ENCODE measurements at regions not wholly inside any gene's neighbourhood (a gene's known extent, or its start where the extent isn't known, plus 50 kb on each side); places are given as distances from the start of the nearest gene placed in this dataset.

- WGBS (ENCODE audit: insufficient coverage) = 76% methylated on average over 4 of the region's 9 CpGs
- intact Hi-C loops (cut with micrococcal nuclease) = no loop called here
- no peak overlapping the region for H3K9ac ChIP-seq (ENCODE audit: insufficient read depth, low read length, poor library complexity, severe bottlenecking)
- Mint-ChIP-seq H3K9me3 (no peaks in the 10 kb centered on the region), H3K27me3 (ENCODE audit: low read depth in 3 of 3) (no peaks in the 10 kb centered on the region), H3K36me3 (no peaks in the 10 kb centered on the region), H3K27ac (no peak overlapping the region), H3K4me3 (no peak overlapping the region), H3K4me1 (no peaks in the 10 kb centered on the region)
- no peaks in the 10 kb centered on the region for H3K36me3 ChIP-seq (replicated peaks in 1 of 2; ENCODE audit: control insufficient read depth in 1 of 2, insufficient read depth in 2 of 2, low read length in 2 of 2)
- DNase-seq = no peak
- H3K4me1 ChIP-seq (ENCODE audit: control insufficient read depth in 1 of 2, insufficient read depth in 2 of 2, low read length in 2 of 2) = no peaks in the 10 kb centered on the region
- H3K4me3 ChIP-seq (replicated peaks in 1 of 3; ENCODE audit: low read depth in 2 of 3, low read length in 3 of 3) = no peak overlapping the region
- H3K27ac ChIP-seq (ENCODE audit: low read depth in 1 of 2, low read length in 2 of 2) = no peak overlapping the region
- no peaks in the 10 kb centered on the region for H3K9me3 ChIP-seq (replicated peaks in 1 of 2; ENCODE audit: control insufficient read depth in 1 of 2, insufficient read depth in 1 of 2, low read length in 2 of 2)
- H3K27me3 ChIP-seq (ENCODE audit: control insufficient read depth in 2 of 2, insufficient read depth in 2 of 2, low read length in 2 of 2) = no peaks in the 10 kb centered on the region
- no peak overlapping the region for H3K4me2 ChIP-seq (replicated peaks; ENCODE audit: extremely low read depth, low read length, poor library complexity, severe bottlenecking)
- H2AFZ ChIP-seq (ENCODE audit: insufficient read depth, low read depth, low read length, poor library complexity, severe bottlenecking) = no peak overlapping the region
- TF ChIP-seq, protein P1, sequence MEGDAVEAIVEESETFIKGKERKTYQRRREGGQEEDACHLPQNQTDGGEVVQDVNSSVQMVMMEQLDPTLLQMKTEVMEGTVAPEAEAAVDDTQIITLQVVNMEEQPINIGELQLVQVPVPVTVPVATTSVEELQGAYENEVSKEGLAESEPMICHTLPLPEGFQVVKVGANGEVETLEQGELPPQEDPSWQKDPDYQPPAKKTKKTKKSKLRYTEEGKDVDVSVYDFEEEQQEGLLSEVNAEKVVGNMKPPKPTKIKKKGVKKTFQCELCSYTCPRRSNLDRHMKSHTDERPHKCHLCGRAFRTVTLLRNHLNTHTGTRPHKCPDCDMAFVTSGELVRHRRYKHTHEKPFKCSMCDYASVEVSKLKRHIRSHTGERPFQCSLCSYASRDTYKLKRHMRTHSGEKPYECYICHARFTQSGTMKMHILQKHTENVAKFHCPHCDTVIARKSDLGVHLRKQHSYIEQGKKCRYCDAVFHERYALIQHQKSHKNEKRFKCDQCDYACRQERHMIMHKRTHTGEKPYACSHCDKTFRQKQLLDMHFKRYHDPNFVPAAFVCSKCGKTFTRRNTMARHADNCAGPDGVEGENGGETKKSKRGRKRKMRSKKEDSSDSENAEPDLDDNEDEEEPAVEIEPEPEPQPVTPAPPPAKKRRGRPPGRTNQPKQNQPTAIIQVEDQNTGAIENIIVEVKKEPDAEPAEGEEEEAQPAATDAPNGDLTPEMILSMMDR (IDR thresholded peaks at IDR 0.05) = no peak
- H4K20me1 ChIP-seq (ENCODE audit: insufficient read depth, low read length) = no peaks in the 10 kb centered on the region
- no peaks in the 10 kb centered on the region for H3K79me2 ChIP-seq (ENCODE audit: insufficient read depth, low read length)
Measured at GRCh38 chr6:90894285-90895130, 307.6 kb upstream of the MAP3K7 start.

DNA sequence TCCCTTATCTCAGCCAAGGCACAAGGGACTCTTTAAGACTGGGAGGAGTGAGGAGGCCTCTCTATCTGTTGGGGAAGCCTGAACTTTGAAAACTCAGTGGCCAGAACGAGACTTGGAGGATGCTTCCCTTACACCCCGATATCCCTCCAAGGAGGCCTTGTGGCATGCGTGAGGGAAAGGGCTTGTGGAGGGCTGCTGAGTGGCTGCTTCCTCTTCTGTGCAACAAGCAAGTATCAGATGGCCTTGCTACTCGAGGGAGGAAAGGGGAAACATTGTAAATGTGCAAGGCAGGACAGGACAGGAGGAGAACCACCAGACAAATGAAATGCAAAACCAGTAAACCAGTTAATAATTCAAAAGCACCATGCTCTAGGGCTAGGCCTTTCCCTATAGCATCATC is 306.5 kb upstream of the MAP3K7 start:
- TF ChIP-seq, protein P1 (IDR thresholded peaks at IDR 0.05) = no peak
- no peaks in the 10 kb centered on the region for H3K4me1 Mint-ChIP-seq
- H3K27ac Mint-ChIP-seq = no peak overlapping the region
- H3K4me2 ChIP-seq (replicated peaks; ENCODE audit: extremely low read depth, low read length, poor library complexity, severe bottlenecking) = no peak overlapping the region
- H3K9me3 Mint-ChIP-seq = no peaks in the 10 kb centered on the region
- no peaks in the 10 kb centered on the region for H3K9me3 ChIP-seq (replicated peaks in 1 of 2; ENCODE audit: control insufficient read depth in 1 of 2, insufficient read depth in 1 of 2, low read length in 2 of 2)
- 20% methylated on average over 1 of the region's 4 CpGs for WGBS (ENCODE audit: insufficient coverage)
- no peak overlapping the region for H3K9ac ChIP-seq (ENCODE audit: insufficient read depth, low read length, poor library complexity, severe bottlenecking)
- H3K4me3 ChIP-seq (replicated peaks in 1 of 3; ENCODE audit: low read depth in 2 of 3, low read length in 3 of 3) = no peak overlapping the region
- H3K36me3 Mint-ChIP-seq = no peaks in the 10 kb centered on the region
- H3K27me3 Mint-ChIP-seq (ENCODE audit: low read depth in 3 of 3) = no peaks in the 10 kb centered on the region
- no peak overlapping the region for H3K27ac ChIP-seq (ENCODE audit: low read depth in 1 of 2, low read length in 2 of 2)
- no peaks in the 10 kb centered on the region for H4K20me1 ChIP-seq (ENCODE audit: insufficient read depth, low read length)
- H3K4me3 Mint-ChIP-seq = no peak overlapping the region
- no peak overlapping the region for H2AFZ ChIP-seq (ENCODE audit: insufficient read depth, low read depth, low read length, poor library complexity, severe bottlenecking)
- H3K79me2 ChIP-seq (ENCODE audit: insufficient read depth, low read length) = no peaks in the 10 kb centered on the region
- no peaks in the 10 kb centered on the region for H3K4me1 ChIP-seq (ENCODE audit: control insufficient read depth in 1 of 2, insufficient read depth in 2 of 2, low read length in 2 of 2)
- no peaks in the 10 kb centered on the region for H3K27me3 ChIP-seq (ENCODE audit: control insufficient read depth in 2 of 2, insufficient read depth in 2 of 2, low read length in 2 of 2)
- H3K36me3 ChIP-seq (replicated peaks in 1 of 2; ENCODE audit: control insufficient read depth in 1 of 2, insufficient read depth in 2 of 2, low read length in 2 of 2) = no peaks in the 10 kb centered on the region
- intact Hi-C loops (cut with micrococcal nuclease) = no loop called here
- no peak for DNase-seq
